ENCODE measurements at regions not wholly inside any gene's neighbourhood (a gene's known extent, or its start where the extent isn't known, plus 50 kb on each side); places are given as distances from the start of the nearest gene placed in this dataset.

DNA sequence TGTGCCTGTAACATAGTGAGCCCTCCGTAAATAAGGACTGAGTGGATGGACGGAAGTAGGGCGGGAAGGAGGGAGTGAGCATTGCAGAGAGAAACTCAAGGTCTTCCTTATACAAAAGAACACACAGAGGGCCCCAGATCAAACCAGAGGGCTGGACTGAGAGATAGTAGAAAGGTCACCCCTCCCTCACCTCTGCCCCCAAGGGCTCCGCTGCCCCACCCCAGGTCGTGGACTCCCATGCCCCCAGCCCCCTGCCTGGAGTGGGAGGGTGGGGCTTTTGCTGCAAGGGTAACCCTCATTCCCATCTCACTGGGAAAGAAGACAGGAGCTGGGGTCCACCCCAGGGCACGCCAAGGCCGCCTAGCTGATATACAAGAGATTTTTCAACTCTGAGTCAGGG lies 157.0 kb downstream of the MN1 start:
- Histone ChIP-seq H3K4me3 (ENCODE audit: low read depth, low read length, poor library complexity, severe bottlenecking) (no peak overlapping the region), H3K27me3 (replicated peaks; ENCODE audit: insufficient read depth, low read depth, low read length, poor library complexity) (no peaks in the 10 kb centered on the region), H3K27ac (ENCODE audit: low read depth, low read length, poor library complexity, severe bottlenecking) (no peak overlapping the region), H3K9me3 (ENCODE audit: low read depth, low read length, poor library complexity, severe bottlenecking) (no peaks in the 10 kb centered on the region), H3K4me1 (ENCODE audit: insufficient read depth, low read length, poor library complexity, severe bottlenecking) (no peaks in the 10 kb centered on the region), H3K36me3 (ENCODE audit: insufficient read depth, low read length, poor library complexity, severe bottlenecking) (no peaks in the 10 kb centered on the region)
- intact Hi-C loops (cut with micrococcal nuclease; ENCODE audit: unreplicated experiment), result no loop called here
- DNase-seq (ENCODE audit: low spot score), result no peak
- CTCF ChIA-PET, result no interaction called here
- POLR2A ChIA-PET (ENCODE audit: low non-redundant PET), result no interaction called here
- no TSS peak for BruUV-seq (replicated peaks)
- TF ChIP-seq, protein P1, sequence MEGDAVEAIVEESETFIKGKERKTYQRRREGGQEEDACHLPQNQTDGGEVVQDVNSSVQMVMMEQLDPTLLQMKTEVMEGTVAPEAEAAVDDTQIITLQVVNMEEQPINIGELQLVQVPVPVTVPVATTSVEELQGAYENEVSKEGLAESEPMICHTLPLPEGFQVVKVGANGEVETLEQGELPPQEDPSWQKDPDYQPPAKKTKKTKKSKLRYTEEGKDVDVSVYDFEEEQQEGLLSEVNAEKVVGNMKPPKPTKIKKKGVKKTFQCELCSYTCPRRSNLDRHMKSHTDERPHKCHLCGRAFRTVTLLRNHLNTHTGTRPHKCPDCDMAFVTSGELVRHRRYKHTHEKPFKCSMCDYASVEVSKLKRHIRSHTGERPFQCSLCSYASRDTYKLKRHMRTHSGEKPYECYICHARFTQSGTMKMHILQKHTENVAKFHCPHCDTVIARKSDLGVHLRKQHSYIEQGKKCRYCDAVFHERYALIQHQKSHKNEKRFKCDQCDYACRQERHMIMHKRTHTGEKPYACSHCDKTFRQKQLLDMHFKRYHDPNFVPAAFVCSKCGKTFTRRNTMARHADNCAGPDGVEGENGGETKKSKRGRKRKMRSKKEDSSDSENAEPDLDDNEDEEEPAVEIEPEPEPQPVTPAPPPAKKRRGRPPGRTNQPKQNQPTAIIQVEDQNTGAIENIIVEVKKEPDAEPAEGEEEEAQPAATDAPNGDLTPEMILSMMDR (conservative IDR thresholded peaks at IDR 0.05; ENCODE audit: low read depth, low read length), result no peak
- TF ChIP-seq EZH2 (IDR thresholded peaks at IDR 0.05; ENCODE audit: borderline replicate concordance, low read depth, low read length, poor library complexity, severe bottlenecking), result no peak

DNA sequence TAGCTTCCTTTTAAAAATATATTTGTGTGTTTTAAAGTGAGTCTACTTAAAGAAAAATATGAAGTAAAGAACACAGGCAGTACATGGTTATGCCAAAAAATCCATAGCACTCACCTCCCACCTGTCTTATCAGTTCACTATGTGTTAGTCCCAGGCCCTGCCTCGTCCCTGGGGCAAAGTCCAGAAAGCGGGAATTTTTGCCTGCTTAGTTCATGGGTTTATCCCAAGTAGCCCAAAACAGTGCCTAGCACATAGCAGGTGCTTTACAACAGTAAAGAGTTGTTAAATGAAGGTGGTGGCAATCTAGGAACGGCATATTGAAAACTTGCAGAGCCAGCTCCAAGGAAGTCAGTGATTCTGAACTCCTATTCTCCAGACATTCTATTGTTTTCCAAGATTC lies 154.0 kb downstream of the MN1 start:
- no peak overlapping the region for H3K27ac ChIP-seq (ENCODE audit: low read depth, low read length, poor library complexity, severe bottlenecking)
- H3K36me3 ChIP-seq (ENCODE audit: insufficient read depth, low read length, poor library complexity, severe bottlenecking), result no peaks in the 10 kb centered on the region
- H3K9me3 ChIP-seq (ENCODE audit: low read depth, low read length, poor library complexity, severe bottlenecking), result no peaks in the 10 kb centered on the region
- CTCF ChIA-PET, result no interaction called here
- DNase-seq (ENCODE audit: low spot score), result no peak
- no peak for TF ChIP-seq EZH2 (IDR thresholded peaks at IDR 0.05; ENCODE audit: borderline replicate concordance, low read depth, low read length, poor library complexity, severe bottlenecking)
- no peaks in the 10 kb centered on the region for H3K27me3 ChIP-seq (replicated peaks; ENCODE audit: insufficient read depth, low read depth, low read length, poor library complexity)
- no peaks in the 10 kb centered on the region for H3K4me1 ChIP-seq (ENCODE audit: insufficient read depth, low read length, poor library complexity, severe bottlenecking)
- H3K4me3 ChIP-seq (ENCODE audit: low read depth, low read length, poor library complexity, severe bottlenecking), result no peak overlapping the region
- POLR2A ChIA-PET (ENCODE audit: low non-redundant PET), result no interaction called here
- BruUV-seq (replicated peaks), result no TSS peak
- intact Hi-C loops (cut with micrococcal nuclease; ENCODE audit: unreplicated experiment), result no loop called here

DNA sequence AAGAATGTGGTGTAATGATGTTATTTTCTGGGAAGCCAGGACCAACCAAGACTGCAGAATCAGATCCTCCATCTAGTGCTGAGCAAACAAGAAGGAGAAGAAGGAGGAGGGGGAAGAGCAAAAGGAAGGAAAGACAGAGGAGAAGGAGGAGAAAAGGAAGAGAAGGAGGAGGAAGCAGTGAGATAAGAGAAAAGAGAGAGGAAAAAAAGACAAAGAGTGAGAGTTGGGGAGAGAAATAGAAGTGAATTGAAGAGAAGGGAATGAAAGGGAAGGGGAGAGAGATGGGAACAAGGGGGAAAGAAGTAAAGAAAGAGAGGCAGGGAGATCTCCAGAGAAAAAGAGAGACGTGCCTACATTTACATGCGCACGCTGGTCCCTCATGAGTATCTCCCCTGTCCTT lies 153.5 kb downstream of the MN1 start:
- Histone ChIP-seq H3K36me3 (ENCODE audit: insufficient read depth, low read length, poor library complexity, severe bottlenecking) (no peaks in the 10 kb centered on the region), H3K4me1 (ENCODE audit: insufficient read depth, low read length, poor library complexity, severe bottlenecking) (no peaks in the 10 kb centered on the region), H3K27ac (ENCODE audit: low read depth, low read length, poor library complexity, severe bottlenecking) (no peak overlapping the region), H3K4me3 (ENCODE audit: low read depth, low read length, poor library complexity, severe bottlenecking) (no peak overlapping the region), H3K27me3 (replicated peaks; ENCODE audit: insufficient read depth, low read depth, low read length, poor library complexity) (no peaks in the 10 kb centered on the region), H3K9me3 (ENCODE audit: low read depth, low read length, poor library complexity, severe bottlenecking) (no peaks in the 10 kb centered on the region)
- ChIA-PET CTCF (no interaction called here), POLR2A (ENCODE audit: low non-redundant PET) (no interaction called here)
- intact Hi-C loops (cut with micrococcal nuclease; ENCODE audit: unreplicated experiment), result no loop called here
- no TSS peak for BruUV-seq (replicated peaks)
- TF ChIP-seq, protein P1 (conservative IDR thresholded peaks at IDR 0.05; ENCODE audit: low read depth, low read length), result no peak
- TF ChIP-seq EZH2 (IDR thresholded peaks at IDR 0.05; ENCODE audit: borderline replicate concordance, low read depth, low read length, poor library complexity, severe bottlenecking), result no peak
- no peak for DNase-seq (ENCODE audit: low spot score)

DNA sequence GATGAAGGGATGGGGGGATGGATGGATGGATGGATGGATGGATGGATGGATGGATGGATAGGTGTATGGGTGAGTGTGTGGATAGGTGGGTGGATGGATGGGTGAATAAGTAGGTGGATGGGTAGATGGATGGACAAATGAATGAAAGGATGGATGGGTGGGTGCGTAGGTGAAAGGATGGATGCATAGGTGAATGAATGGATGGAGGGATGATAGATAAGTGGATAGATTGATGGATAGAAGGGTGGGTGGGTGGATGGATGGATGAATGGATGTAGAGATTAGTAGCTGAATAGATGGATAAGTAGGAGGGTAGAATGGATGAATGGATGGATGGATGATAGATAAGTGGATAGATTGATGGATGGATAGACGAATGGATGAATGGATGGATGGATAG lies 152.7 kb downstream of the MN1 start:
- H3K36me3 ChIP-seq (ENCODE audit: insufficient read depth, low read length, poor library complexity, severe bottlenecking), result no peaks in the 10 kb centered on the region
- no peaks in the 10 kb centered on the region for H3K27me3 ChIP-seq (replicated peaks; ENCODE audit: insufficient read depth, low read depth, low read length, poor library complexity)
- no peak overlapping the region for H3K27ac ChIP-seq (ENCODE audit: low read depth, low read length, poor library complexity, severe bottlenecking)
- no peak overlapping the region for H3K4me3 ChIP-seq (ENCODE audit: low read depth, low read length, poor library complexity, severe bottlenecking)
- POLR2A ChIA-PET (ENCODE audit: low non-redundant PET), result no interaction called here
- CTCF ChIA-PET, result no interaction called here
- no peaks in the 10 kb centered on the region for H3K4me1 ChIP-seq (ENCODE audit: insufficient read depth, low read length, poor library complexity, severe bottlenecking)
- no peaks in the 10 kb centered on the region for H3K9me3 ChIP-seq (ENCODE audit: low read depth, low read length, poor library complexity, severe bottlenecking)
- BruUV-seq (replicated peaks), result no TSS peak
- intact Hi-C loops (cut with micrococcal nuclease; ENCODE audit: unreplicated experiment), result no loop called here
- TF ChIP-seq, protein P1 (conservative IDR thresholded peaks at IDR 0.05; ENCODE audit: low read depth, low read length), result no peak
- no peak for TF ChIP-seq EZH2 (IDR thresholded peaks at IDR 0.05; ENCODE audit: borderline replicate concordance, low read depth, low read length, poor library complexity, severe bottlenecking)
- no peak for DNase-seq (ENCODE audit: low spot score)

Measured in A673 (cell line).